KMS-11 (cell line): ENCODE measurements at regions not wholly inside any gene's neighbourhood (a gene's known extent, or its start where the extent isn't known, plus 50 kb on each side); places are given as distances from the start of the nearest gene placed in this dataset.

ENCODE experiments used
- H2AFZ ChIP-seq: fragments of 200-600 bp; sonication (generic); 2 replicates; pipeline ENCODE4 v1.6.1; 2016; ENCODE audit warnings: antibody characterized with exemption, mixed run types, low read depth
- H3K27ac ChIP-seq: fragments of 200-600 bp; sonication (generic); 2 replicates; pipeline ENCODE4 v1.6.1; 2016; ENCODE audit warnings: mild to moderate bottlenecking, mixed run types
- H3K27me3 ChIP-seq: fragments of 200-600 bp; sonication (generic); 2 replicates; pipeline ENCODE4 v1.6.1; 2017; ENCODE audit warnings: mild to moderate bottlenecking, low read depth, mixed run types, moderate library complexity; ENCODE audit not compliant: insufficient read depth
- H3K36me3 ChIP-seq: fragments of 200-600 bp; sonication (generic); 2 replicates; pipeline ENCODE4 v1.6.1; 2017; ENCODE audit warnings: mild to moderate bottlenecking, mixed run types; ENCODE audit not compliant: insufficient read depth
- H3K4me1 ChIP-seq: fragments of 200-600 bp; sonication (generic); 2 replicates; pipeline ENCODE4 v1.6.1; 2016; ENCODE audit warnings: mild to moderate bottlenecking, low read depth, mixed run types; ENCODE audit not compliant: poor library complexity, severe bottlenecking
- H3K4me2 ChIP-seq: fragments of 200-600 bp; sonication (generic); 2 replicates; pipeline ENCODE4 v1.7.0; 2016; ENCODE audit warnings: mild to moderate bottlenecking, mixed run types
- H3K4me3 ChIP-seq: fragments of 200-600 bp; sonication (generic); IDR thresholded peaks from 2 replicates; pipeline ENCODE4 v1.6.1; 2017; ENCODE audit warnings: low read depth, low read length, mixed read lengths; ENCODE audit not compliant: insufficient read depth
- H3K79me2 ChIP-seq: fragments of 200-600 bp; sonication (generic); 2 replicates; pipeline ENCODE4 v1.6.1; 2016; ENCODE audit warnings: low read depth, mixed run types; ENCODE audit not compliant: insufficient read depth
- H3K9ac ChIP-seq: fragments of 200-600 bp; sonication (generic); 2 replicates; pipeline ENCODE4 v1.6.1; 2016; ENCODE audit warnings: mild to moderate bottlenecking, mixed run types
- H4K20me1 ChIP-seq: fragments of 200-600 bp; sonication (generic); 2 replicates; pipeline ENCODE4 v1.6.1; 2016; ENCODE audit warnings: mild to moderate bottlenecking, mixed run types; ENCODE audit not compliant: insufficient read depth
- TF ChIP-seq, protein P1 (sequence below): fragments of 200-600 bp; sonication (generic); conservative IDR thresholded peaks from 2 replicates; pipeline ENCODE4 v1.6.1; 2017; ENCODE audit warnings: low read depth, mild to moderate bottlenecking, antibody characterized with exemption, low read length, moderate library complexity, mixed read lengths

DNA sequence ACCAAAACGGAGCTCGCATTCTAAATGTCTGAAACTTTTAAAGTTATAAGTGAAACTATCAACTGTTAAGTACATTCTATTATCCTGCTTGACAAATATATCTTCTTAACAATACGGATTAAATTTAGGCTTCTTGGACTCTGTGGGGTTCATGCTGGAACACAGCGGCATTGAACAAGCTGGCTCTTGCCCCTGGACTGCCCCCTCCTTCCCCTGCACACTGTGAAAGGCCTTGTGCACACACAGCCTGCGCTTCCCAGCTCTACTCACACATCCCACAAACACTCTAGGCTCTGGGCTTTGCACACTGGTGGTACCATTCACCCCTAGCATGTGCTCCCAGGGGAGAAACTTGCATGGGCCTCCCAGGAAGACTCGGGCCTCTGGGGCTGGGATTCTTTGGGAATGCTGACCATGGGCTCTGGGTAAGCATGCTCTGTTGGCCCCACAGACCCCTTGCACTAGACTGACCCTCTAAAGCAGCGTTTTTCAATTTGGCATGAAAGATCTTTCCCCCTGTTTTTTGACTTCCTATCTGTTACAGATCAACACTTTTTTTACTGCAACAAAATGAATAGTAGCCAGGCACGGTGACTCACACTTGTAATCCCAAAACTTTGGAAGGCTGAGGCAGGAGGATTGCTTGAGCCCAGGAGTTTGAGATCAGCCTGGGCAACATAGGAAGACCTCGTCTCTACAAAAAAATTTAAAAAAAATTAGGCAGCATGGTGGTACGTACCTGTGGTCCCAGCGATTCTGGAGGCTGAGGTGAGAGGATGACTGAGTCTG is 96.2 kb upstream of the CPM start:
- TF ChIP-seq, protein P1, sequence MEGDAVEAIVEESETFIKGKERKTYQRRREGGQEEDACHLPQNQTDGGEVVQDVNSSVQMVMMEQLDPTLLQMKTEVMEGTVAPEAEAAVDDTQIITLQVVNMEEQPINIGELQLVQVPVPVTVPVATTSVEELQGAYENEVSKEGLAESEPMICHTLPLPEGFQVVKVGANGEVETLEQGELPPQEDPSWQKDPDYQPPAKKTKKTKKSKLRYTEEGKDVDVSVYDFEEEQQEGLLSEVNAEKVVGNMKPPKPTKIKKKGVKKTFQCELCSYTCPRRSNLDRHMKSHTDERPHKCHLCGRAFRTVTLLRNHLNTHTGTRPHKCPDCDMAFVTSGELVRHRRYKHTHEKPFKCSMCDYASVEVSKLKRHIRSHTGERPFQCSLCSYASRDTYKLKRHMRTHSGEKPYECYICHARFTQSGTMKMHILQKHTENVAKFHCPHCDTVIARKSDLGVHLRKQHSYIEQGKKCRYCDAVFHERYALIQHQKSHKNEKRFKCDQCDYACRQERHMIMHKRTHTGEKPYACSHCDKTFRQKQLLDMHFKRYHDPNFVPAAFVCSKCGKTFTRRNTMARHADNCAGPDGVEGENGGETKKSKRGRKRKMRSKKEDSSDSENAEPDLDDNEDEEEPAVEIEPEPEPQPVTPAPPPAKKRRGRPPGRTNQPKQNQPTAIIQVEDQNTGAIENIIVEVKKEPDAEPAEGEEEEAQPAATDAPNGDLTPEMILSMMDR: no peak
- Histone ChIP-seq H3K27ac (no peak overlapping the region), H3K79me2 (no peaks in the 10 kb centered on the region), H4K20me1 (no peaks in the 10 kb centered on the region), H2AFZ (no peak overlapping the region), H3K4me3 (no peak overlapping the region), H3K9ac (no peak overlapping the region), H3K36me3 (no peaks in the 10 kb centered on the region), H3K4me1 (no peaks in the 10 kb centered on the region), H3K4me2 (no peak overlapping the region), H3K27me3 (no peaks in the 10 kb centered on the region)

GRCh38 chr12:69030321-69030720 is 97.3 kb upstream of the CPM start:
- no peaks in the 10 kb centered on the region for H3K36me3 ChIP-seq
- no peak overlapping the region for H3K9ac ChIP-seq
- TF ChIP-seq, protein P1: no peak
- no peaks in the 10 kb centered on the region for H3K27me3 ChIP-seq
- H3K27ac ChIP-seq: no peak overlapping the region
- H3K4me1 ChIP-seq: no peaks in the 10 kb centered on the region
- no peaks in the 10 kb centered on the region for H3K79me2 ChIP-seq
- H3K4me2 ChIP-seq: no peak overlapping the region
- no peaks in the 10 kb centered on the region for H4K20me1 ChIP-seq
- H3K4me3 ChIP-seq: no peak overlapping the region
- H2AFZ ChIP-seq: no peak overlapping the region

DNA sequence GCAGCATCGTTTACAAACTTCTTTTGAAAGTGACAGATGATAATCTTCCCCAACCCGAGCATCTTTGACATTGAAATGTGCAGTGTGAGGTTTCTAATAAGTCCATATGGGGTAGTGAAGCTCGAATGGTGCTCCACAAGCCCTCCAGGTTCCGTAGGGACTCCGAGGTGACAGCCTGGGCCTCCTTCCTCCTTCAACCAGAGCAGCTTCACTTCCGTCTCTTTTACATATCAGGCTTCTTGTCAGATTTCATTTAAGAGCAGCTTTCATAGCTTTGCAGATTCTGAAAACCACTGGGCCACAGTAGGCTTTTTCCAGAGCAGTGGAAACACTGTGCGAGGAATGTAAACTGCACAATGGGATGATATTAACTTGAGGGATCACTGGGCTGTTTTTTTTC is 103.6 kb upstream of the CPM start:
- H2AFZ ChIP-seq: no peak overlapping the region
- no peak overlapping the region for H3K27ac ChIP-seq
- no peaks in the 10 kb centered on the region for H3K79me2 ChIP-seq
- H3K4me2 ChIP-seq: no peak overlapping the region
- H3K36me3 ChIP-seq: no peaks in the 10 kb centered on the region
- TF ChIP-seq, protein P1: no peak
- no peak overlapping the region for H3K4me3 ChIP-seq
- H4K20me1 ChIP-seq: no peaks in the 10 kb centered on the region
- H3K9ac ChIP-seq: no peak overlapping the region
- H3K27me3 ChIP-seq: no peaks in the 10 kb centered on the region
- no peaks in the 10 kb centered on the region for H3K4me1 ChIP-seq

GRCh38 chr12:69036999-69037398 is 104.0 kb upstream of the CPM start:
- H4K20me1 ChIP-seq: no peaks in the 10 kb centered on the region
- no peak overlapping the region for H3K27ac ChIP-seq
- H3K36me3 ChIP-seq: no peaks in the 10 kb centered on the region
- TF ChIP-seq, protein P1: no peak
- H3K4me3 ChIP-seq: no peak overlapping the region
- H2AFZ ChIP-seq: no peak overlapping the region
- H3K4me2 ChIP-seq: no peak overlapping the region
- no peaks in the 10 kb centered on the region for H3K4me1 ChIP-seq
- no peaks in the 10 kb centered on the region for H3K27me3 ChIP-seq
- no peaks in the 10 kb centered on the region for H3K79me2 ChIP-seq
- H3K9ac ChIP-seq: no peak overlapping the region
